H1 (cell line): ENCODE measurements at regions not wholly inside any gene's neighbourhood (a gene's known extent, or its start where the extent isn't known, plus 50 kb on each side); places are given as distances from the start of the nearest gene placed in this dataset.

ENCODE experiments used
- CTCF ChIA-PET: fragments of 300-600 bp; sonication (Branson Sonifier 250); formaldehyde crosslinking; loops from one replicate; lab custom pipeline; 2021; ENCODE audit not compliant: partially characterized antibody; lab: Charles Lee
- POLR2A ChIA-PET: fragments of 300-600 bp; sonication (Branson Sonifier 250); formaldehyde crosslinking; loops from one replicate; lab custom pipeline; 2021; ENCODE audit warnings: inconsistent platforms; ENCODE audit not compliant: partially characterized antibody; lab: Charles Lee
- DNase-seq, 2 experiments: peaks; one replicate each; pipeline versions ENCODE4 v3.0.0 to v3.0.0-alpha.2; 2010 to 2022; ENCODE audit warnings: low spot score in 2 of 2, low read depth in 1 of 2, mixed read lengths in 1 of 2
- FAIRE-seq: peaks from 2 replicates; lab custom pipeline; 2011; peaks lifted over from hg19 to GRCh38; lab: Jason Lieb, UNC
- H2AFZ ChIP-seq: 2 replicates; pipeline ENCODE4 v1.8.1; 2012; ENCODE audit warnings: low read length, inconsistent platforms
- H2AK5ac ChIP-seq: 2 replicates; pipeline ENCODE4 v1.6.1; 2013; ENCODE audit warnings: low read depth, low read length
- H2BK120ac ChIP-seq: replicated peaks from 2 replicates; pipeline ENCODE3; 2013; ENCODE audit warnings: low read depth, low read length, inconsistent platforms
- H2BK12ac ChIP-seq: 2 replicates; pipeline ENCODE4 v1.6.1; 2013; ENCODE audit warnings: low read depth, low read length
- H2BK15ac ChIP-seq: 2 replicates; pipeline ENCODE4 v1.6.1; 2013; ENCODE audit warnings: low read length
- H2BK20ac ChIP-seq: 2 replicates; pipeline ENCODE4 v1.6.1; 2013; ENCODE audit warnings: low read length
- H2BK5ac ChIP-seq: 2 replicates; pipeline ENCODE4 v1.6.1; 2013; ENCODE audit warnings: low read depth, low read length
- H3K14ac ChIP-seq: 2 replicates; pipeline ENCODE4 v1.6.1; 2013; ENCODE audit warnings: inconsistent platforms; ENCODE audit not compliant: insufficient read length
- H3K18ac ChIP-seq: 2 replicates; pipeline ENCODE4 v1.6.1; 2013; ENCODE audit warnings: low read length; ENCODE audit errors: extremely low read depth
- H3K23ac ChIP-seq: 2 replicates; pipeline ENCODE4 v1.6.1; 2013; ENCODE audit warnings: inconsistent platforms; ENCODE audit not compliant: insufficient read length
- H3K23me2 ChIP-seq: 2 replicates; pipeline ENCODE4 v1.6.1; 2013; ENCODE audit warnings: low read depth, low read length
- H3K27ac ChIP-seq: 2 replicates; pipeline ENCODE4 v1.6.1; 2011; ENCODE audit warnings: low read depth, low read length, inconsistent platforms
- H3K27me3 ChIP-seq, 4 experiments: replicated peaks in 1 of 4; 1 replicate in 1 of 4; 2 replicates in 3 of 4; pipeline versions ENCODE4 v1.6.1 to v1.8.1; 2011 to 2013; ENCODE audit warnings: low read length in 3 of 4, mild to moderate bottlenecking in 3 of 4, inconsistent platforms in 2 of 4, mixed read lengths in 2 of 4, moderate library complexity in 1 of 4; ENCODE audit not compliant: control insufficient read depth in 3 of 4, insufficient read depth in 3 of 4; ENCODE audit errors: extremely low read depth in 1 of 4
- H3K36me3 ChIP-seq, 4 experiments: 2 replicates each; pipeline versions ENCODE4 v1.6.1 to v1.8.1; 2011 to 2013; ENCODE audit warnings: mild to moderate bottlenecking in 4 of 4, low read length in 3 of 4, moderate library complexity in 2 of 4, control low read depth in 1 of 4, inconsistent platforms in 1 of 4; ENCODE audit not compliant: insufficient read depth in 4 of 4, control insufficient read depth in 2 of 4
- H3K4ac ChIP-seq: replicated peaks from 2 replicates; pipeline ENCODE3; 2013; ENCODE audit warnings: low read length, low read depth, mixed read lengths, inconsistent platforms; ENCODE audit not compliant: insufficient read length
- H3K4me1 ChIP-seq, 4 experiments: replicated peaks in 1 of 4; 1 replicate in 1 of 4; 2 replicates in 3 of 4; pipeline versions ENCODE4 v1.6.1 to v1.8.1; 2011 to 2013; ENCODE audit warnings: low read length in 3 of 4, inconsistent platforms in 2 of 4, mixed read lengths in 1 of 4; ENCODE audit not compliant: insufficient read depth in 4 of 4, control insufficient read depth in 3 of 4
- H3K4me2 ChIP-seq, 2 experiments: 2 replicates each; pipeline versions ENCODE4 v1.6.1 to v1.8.1; 2011 to 2013; ENCODE audit warnings: low read depth in 2 of 2, low read length in 2 of 2, control low read depth in 1 of 2, inconsistent platforms in 1 of 2, mild to moderate bottlenecking in 1 of 2; ENCODE audit not compliant: insufficient read depth in 1 of 2
- H3K4me3 ChIP-seq, 4 experiments: fragments of 200-600, 300-600 bp in 1 of 4; sonication (generic), shearing (Covaris generic), sonication (Bioruptor Twin) in 1 of 4; 2 replicates each; pipeline versions ENCODE4 v1.5.1 to v1.8.1; 2011 to 2016; ENCODE audit warnings: low read length in 4 of 4, low read depth in 3 of 4, control low read depth in 2 of 4, inconsistent platforms in 2 of 4, mild to moderate bottlenecking in 2 of 4, mixed read lengths in 1 of 4, moderate library complexity in 1 of 4; ENCODE audit not compliant: insufficient read depth in 2 of 4; ENCODE audit errors: extremely low read depth in 1 of 4
- H3K56ac ChIP-seq: replicated peaks from 2 replicates; pipeline ENCODE3; 2013; ENCODE audit warnings: low read depth, mild to moderate bottlenecking, mixed read lengths, low read length, inconsistent platforms; ENCODE audit not compliant: insufficient read length
- H3K79me1 ChIP-seq: 2 replicates; pipeline ENCODE4 v1.6.1; 2013; ENCODE audit warnings: low read depth, low read length, control low read depth
- H3K79me2 ChIP-seq, 2 experiments: 2 replicates each; pipeline versions ENCODE4 v1.6.1 to v1.8.1; 2012 to 2013; ENCODE audit warnings: low read length in 2 of 2, mild to moderate bottlenecking in 2 of 2, inconsistent platforms in 1 of 2; ENCODE audit not compliant: insufficient read depth in 2 of 2, control insufficient read depth in 1 of 2
- H3K9ac ChIP-seq, 4 experiments: replicated peaks in 1 of 4; 1 replicate in 1 of 4; 2 replicates in 3 of 4; pipeline versions ENCODE4 v1.6.1 to v1.8.1; 2011 to 2013; ENCODE audit warnings: low read depth in 3 of 4, low read length in 3 of 4, control low read depth in 2 of 4, mild to moderate bottlenecking in 2 of 4, moderate library complexity in 2 of 4, inconsistent platforms in 1 of 4; ENCODE audit errors: extremely low read depth in 1 of 4
- H3K9me3 ChIP-seq, 2 experiments: 2 replicates each; pipeline versions ENCODE4 v1.6.1 to v1.8.1; 2012 to 2013; ENCODE audit warnings: mild to moderate bottlenecking in 2 of 2, moderate library complexity in 2 of 2, control low read depth in 1 of 2, inconsistent platforms in 1 of 2, low read depth in 1 of 2, low read length in 1 of 2, mixed read lengths in 1 of 2; ENCODE audit not compliant: insufficient read depth in 2 of 2
- H4K20me1 ChIP-seq, 2 experiments: replicated peaks in 1 of 2; 2 replicates each; pipeline versions ENCODE3 to v1.8.1; 2011 to 2013; ENCODE audit warnings: inconsistent platforms in 2 of 2, low read length in 2 of 2, mild to moderate bottlenecking in 1 of 2; ENCODE audit not compliant: insufficient read depth in 2 of 2, control insufficient read depth in 1 of 2
- H4K5ac ChIP-seq: 2 replicates; pipeline ENCODE4 v1.6.1; 2013; ENCODE audit warnings: low read length, low read depth, mixed read lengths, inconsistent platforms; ENCODE audit not compliant: insufficient read length
- H4K8ac ChIP-seq: 2 replicates; pipeline ENCODE4 v1.8.0; 2013; ENCODE audit warnings: mild to moderate bottlenecking, moderate library complexity, low read length, inconsistent platforms; ENCODE audit not compliant: insufficient read depth; ENCODE audit errors: extremely low read depth
- H4K91ac ChIP-seq: replicated peaks from 2 replicates; pipeline ENCODE3; 2013; ENCODE audit warnings: low read length, mixed read lengths, inconsistent platforms; ENCODE audit not compliant: insufficient read length
- CHD1 ChIP-seq: IDR thresholded peaks from 2 replicates; pipeline ENCODE4 v1.6.1; 2012; ENCODE audit warnings: low read depth, low read length, improper control_type of control experiment
- EP300 ChIP-seq, 2 experiments: IDR thresholded peaks; 1 replicate in 1 of 2; 2 replicates in 1 of 2; pipeline ENCODE4 v1.6.1; 2011 to 2012; ENCODE audit warnings: low read depth in 2 of 2, low read length in 2 of 2, mild to moderate bottlenecking in 2 of 2, borderline replicate concordance in 1 of 2, inconsistent platforms in 1 of 2, moderate library complexity in 1 of 2
- FOSL1 ChIP-seq: IDR thresholded peaks from 2 replicates; pipeline ENCODE4 v1.6.1; 2011; ENCODE audit warnings: mild to moderate bottlenecking, low read depth, low read length, moderate library complexity; ENCODE audit not compliant: insufficient read depth
- GTF2F1 ChIP-seq: IDR thresholded peaks from 2 replicates; pipeline ENCODE4 v1.6.1; 2012; ENCODE audit warnings: low read depth, low read length, improper control_type of control experiment, borderline replicate concordance
- HDAC6 ChIP-seq: IDR thresholded peaks from one replicate; pipeline ENCODE4 v1.7.1; 2012; ENCODE audit warnings: low read depth, mild to moderate bottlenecking, inconsistent platforms, low read length, moderate library complexity
- KDM1A ChIP-seq: fragments of 200-600, 300-600 bp; sonication (generic); IDR thresholded peaks from 2 replicates; pipeline ENCODE4 v1.7.1; 2016; ENCODE audit warnings: mild to moderate bottlenecking, low read length, borderline replicate concordance
- MAFK ChIP-seq: IDR thresholded peaks from 2 replicates; pipeline ENCODE4 v1.6.1; 2012; ENCODE audit warnings: low read depth, mild to moderate bottlenecking, improper control_type of control experiment, low read length
- RBBP5 ChIP-seq: IDR thresholded peaks from 2 replicates; pipeline ENCODE4 v1.7.1; 2012; ENCODE audit warnings: low read depth, mild to moderate bottlenecking, inconsistent platforms, low read length, moderate library complexity, borderline replicate concordance
- RFX5 ChIP-seq: IDR thresholded peaks from 2 replicates; pipeline ENCODE4 v1.6.1; 2011; ENCODE audit warnings: low read depth, low read length, improper control_type of control experiment, borderline replicate concordance
- SP2 ChIP-seq: IDR thresholded peaks from 2 replicates; pipeline ENCODE4 v1.6.1; 2012; ENCODE audit warnings: mild to moderate bottlenecking, low read length, inconsistent platforms
- USF2 ChIP-seq: IDR thresholded peaks from 2 replicates; pipeline ENCODE4 v1.6.1; 2011; ENCODE audit warnings: low read length, improper control_type of control experiment
- ZNF274 ChIP-seq: IDR thresholded peaks from 2 replicates; pipeline ENCODE4 v1.7.0; 2012; ENCODE audit warnings: low read length, borderline replicate concordance; ENCODE audit errors: extremely low read depth
- WGBS, 2 experiments: shearing (Covaris generic) in 1 of 2; methylation state at CpG; one replicate each; pipeline versions ENCODE4 v1.1.6 to v1.1.7; 2013 to 2015; ENCODE audit warnings: low lambda C conversion rate in 2 of 2, mixed read lengths in 2 of 2, inconsistent platforms in 1 of 2, low coverage in 1 of 2, missing lambda C conversion rate in 1 of 2; ENCODE audit not compliant: insufficient replicate concordance in 2 of 2, insufficient coverage in 1 of 2, insufficient read length in 1 of 2; ENCODE audit errors: extremely low coverage in 1 of 2, missing lambda C conversion rate in 1 of 2; 5-methylcytosine and 5-hydroxymethylcytosine counted together

GRCh38 chr12:74983917-74984316 lies 225.7 kb downstream of the KCNC2 start:
- no peaks in the 10 kb centered on the region for H3K9me3 ChIP-seq
- no peak overlapping the region for H3K14ac ChIP-seq
- H4K5ac ChIP-seq, result no peak overlapping the region
- H3K36me3 ChIP-seq, result no peaks in the 10 kb centered on the region
- ChIA-PET CTCF (interaction anchor here (1.1 kb wide), 1 partner anchor 181 kb away, joined by 3 read pairs; no protein-coding TSS in a partner anchor), POLR2A (no interaction called here)
- no peaks in the 10 kb centered on the region for H3K23me2 ChIP-seq
- no peaks in the 10 kb centered on the region for H3K4me1 ChIP-seq
- H3K79me2 ChIP-seq, result no peaks in the 10 kb centered on the region
- no peak overlapping the region for H3K27ac ChIP-seq
- H2BK120ac ChIP-seq, result no peak overlapping the region
- H4K20me1 ChIP-seq, result no peaks in the 10 kb centered on the region
- H4K91ac ChIP-seq, result no peak overlapping the region
- no peak overlapping the region for H2BK20ac ChIP-seq
- H3K79me1 ChIP-seq, result no peaks in the 10 kb centered on the region
- H3K18ac ChIP-seq, result no peak overlapping the region
- no peak overlapping the region for H2BK15ac ChIP-seq
- no peak overlapping the region for H4K8ac ChIP-seq
- H2AK5ac ChIP-seq, result no peak overlapping the region
- no peak for FAIRE-seq
- no peak overlapping the region for H2BK12ac ChIP-seq
- 92% methylated on average over 3 of the region's 3 CpGs; no CpG with 5 or more reads in 1 of the 2 experiments for WGBS, 2 experiments
- H2AFZ ChIP-seq, result no peak overlapping the region
- no peak overlapping the region for H3K4me2 ChIP-seq
- no peak overlapping the region for H3K56ac ChIP-seq
- DNase-seq, result no peak
- no peak overlapping the region for H3K4ac ChIP-seq
- TF ChIP-seq SP2, result no peak
- no peak for TF ChIP-seq GTF2F1
- no peak for TF ChIP-seq MAFK
- TF ChIP-seq EP300 (IDR thresholded peaks at IDR 0.05; ENCODE audit: borderline replicate concordance in 1 of 2, low read depth in 2 of 2, low read length in 2 of 2), result no peak
- TF ChIP-seq KDM1A, result no peak
- no peak for TF ChIP-seq USF2
- TF ChIP-seq ZNF274, result no peak
- no peak for TF ChIP-seq CHD1
- no peak for TF ChIP-seq RBBP5
- no peak for TF ChIP-seq RFX5
- no peak for TF ChIP-seq HDAC6
- TF ChIP-seq FOSL1, result no peak
- H3K23ac ChIP-seq, result no peak overlapping the region
- H3K4me3 ChIP-seq, result no peak overlapping the region
- no peaks in the 10 kb centered on the region for H3K27me3 ChIP-seq
- no peak overlapping the region for H2BK5ac ChIP-seq
- no peak overlapping the region for H3K9ac ChIP-seq
